B cell (primary cell): ENCODE measurements at regions not wholly inside any gene's neighbourhood (a gene's known extent, or its start where the extent isn't known, plus 50 kb on each side); places are given as distances from the start of the nearest gene placed in this dataset.

Experiments used
- CTCF ChIP-seq: fragments of 200-600 bp; IDR thresholded peaks from one replicate; pipeline ENCODE4 v1.8.0; 2022; ENCODE audit warnings: antibody characterized with exemption, mild to moderate bottlenecking
- EZH2 ChIP-seq: IDR thresholded peaks from 2 replicates; pipeline ENCODE4 v1.6.1; 2012; ENCODE audit warnings: borderline replicate concordance, low read depth, mild to moderate bottlenecking, moderate library complexity, low read length; ENCODE audit not compliant: insufficient read depth, poor library complexity, severe bottlenecking

- TF ChIP-seq EZH2 (no peak), CTCF (no peak)
These were observed 75.0 kb upstream of the HAAO start for GRCh38 chr2:42867093-42868065.
